OCI-M1 (cell line): ENCODE measurements at regions not wholly inside any gene's neighbourhood (a gene's known extent, or its start where the extent isn't known, plus 50 kb on each side); places are given as distances from the start of the nearest gene placed in this dataset.
"Not testable (repeated sequence)": the region's sequence is repeated elsewhere in the genome, so short reads cannot be mapped to it uniquely, and the experiment has no call there.

Experiments
- DNase-seq: peaks from one replicate; lab custom pipeline; 2025; lab: John Stamatoyannopoulos, UW

DNA sequence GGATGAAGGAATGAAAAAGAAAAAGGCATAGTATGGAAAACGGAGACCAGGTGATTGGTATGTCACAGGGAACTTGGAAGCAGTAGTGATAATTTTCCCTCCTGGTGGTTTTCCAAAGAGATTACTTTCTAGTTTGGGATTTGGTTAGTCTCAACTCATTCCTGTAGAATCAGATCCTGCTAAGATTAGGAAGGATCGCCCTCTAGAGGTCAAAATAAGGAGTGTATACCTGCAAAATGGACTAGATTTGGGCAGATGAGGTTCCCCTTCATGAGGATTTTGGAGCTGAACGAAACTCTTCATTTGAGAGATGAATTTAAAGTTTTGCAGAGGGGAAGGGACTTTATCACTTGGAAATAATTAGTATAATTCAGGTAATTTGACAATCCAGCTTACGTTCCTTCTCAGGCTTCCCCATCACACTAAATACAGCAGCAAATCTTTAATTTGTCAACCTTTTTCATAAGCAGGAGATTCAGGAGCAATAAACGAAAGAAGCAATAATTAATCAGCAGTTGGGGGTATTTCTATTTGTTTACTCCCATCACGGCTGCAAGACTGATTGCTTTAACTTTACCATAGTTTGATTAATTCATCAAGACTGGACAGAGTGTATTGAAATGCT, 65.2 kb downstream of the CCDC195 start:
- DNase-seq = peak; percentile 70

DNA sequence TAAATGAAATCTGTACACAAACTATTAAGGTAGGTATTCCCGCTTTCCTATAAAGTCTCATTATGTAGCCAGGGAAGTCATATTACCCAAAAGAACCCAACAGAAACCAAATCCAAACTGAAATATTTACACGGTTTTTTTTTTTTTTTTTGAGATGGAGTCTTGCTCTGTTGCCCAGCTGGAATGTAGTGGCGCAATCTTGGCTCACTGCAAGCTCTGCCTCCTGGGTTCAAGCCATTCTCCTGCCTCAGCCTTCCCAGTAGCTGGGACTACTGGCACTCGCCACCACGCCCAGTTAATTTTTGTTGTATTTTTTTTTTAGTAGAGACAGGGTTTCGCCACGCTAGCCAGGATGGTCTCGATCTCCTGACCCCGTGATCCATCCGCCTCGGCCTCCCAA, 62.5 kb upstream of the CUL3 start:
- not testable (repeated sequence) for DNase-seq

DNA sequence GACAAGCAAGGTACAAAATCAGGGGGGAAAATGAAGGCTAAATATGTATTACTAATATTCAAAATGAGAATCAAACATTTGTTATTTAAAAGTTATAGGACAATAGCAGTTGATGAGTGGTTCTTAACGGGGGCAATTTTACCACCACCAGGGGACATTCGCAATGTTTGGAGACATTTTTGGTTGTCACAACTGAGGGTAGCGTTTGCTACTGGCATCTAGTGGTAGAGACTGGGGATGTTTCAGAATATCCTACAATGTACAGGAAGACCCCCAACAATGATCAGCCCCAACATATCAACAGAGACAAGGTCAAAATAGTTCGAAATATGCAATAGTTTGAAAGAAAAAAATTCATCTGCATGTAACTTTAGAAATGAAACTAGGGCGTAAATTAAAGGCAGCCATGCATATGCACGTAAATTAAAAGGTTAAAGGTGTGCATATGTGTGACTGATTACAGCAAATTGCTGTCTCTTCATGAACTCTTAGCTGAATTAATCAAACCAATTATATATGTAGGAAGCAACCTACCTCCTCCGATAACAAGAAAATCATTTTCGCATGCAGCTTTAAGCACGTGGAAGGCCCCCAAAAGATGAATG, 61.2 kb upstream of the CUL3 start:
- DNase-seq = peak; percentile 62

DNA sequence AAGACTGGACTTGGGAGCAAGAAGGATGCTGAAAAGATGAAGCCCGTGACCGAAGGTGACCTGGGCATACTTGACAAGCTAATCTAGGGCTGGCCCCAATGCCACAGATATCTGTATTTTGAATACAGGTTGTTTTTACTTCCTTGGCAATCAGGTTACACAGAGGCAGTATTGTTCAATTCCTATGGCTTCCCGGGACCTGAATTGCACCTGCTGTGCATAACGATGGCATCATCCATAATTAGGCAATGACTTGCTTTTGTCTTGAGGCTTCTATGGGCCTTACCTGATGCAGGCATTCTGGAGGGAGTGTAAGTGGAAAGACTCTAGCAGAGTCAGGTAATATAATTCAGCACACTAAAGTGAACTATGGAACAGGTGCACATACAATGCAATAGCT, 60.6 kb upstream of the CUL3 start:
- DNase-seq = no peak

DNA sequence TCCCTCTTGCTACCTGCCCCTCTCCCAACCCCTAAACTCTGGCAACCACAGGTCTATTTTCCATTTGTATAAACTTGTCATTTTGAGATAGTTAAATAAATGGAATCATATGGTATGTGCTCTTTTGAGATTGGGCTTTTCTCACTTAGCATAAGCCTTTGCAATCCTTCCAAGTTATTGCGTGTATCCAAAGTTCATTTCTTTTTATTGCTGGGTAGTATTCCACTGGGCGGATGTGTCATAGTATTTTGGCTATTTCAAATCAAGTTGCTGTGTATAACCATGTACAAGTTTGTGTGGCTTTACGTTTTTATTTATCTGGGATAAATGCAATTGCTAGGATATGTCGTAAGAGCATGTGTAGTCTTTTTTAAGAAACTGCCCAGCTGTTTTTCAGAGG, 55.5 kb upstream of the CUL3 start:
- DNase-seq = no peak

DNA sequence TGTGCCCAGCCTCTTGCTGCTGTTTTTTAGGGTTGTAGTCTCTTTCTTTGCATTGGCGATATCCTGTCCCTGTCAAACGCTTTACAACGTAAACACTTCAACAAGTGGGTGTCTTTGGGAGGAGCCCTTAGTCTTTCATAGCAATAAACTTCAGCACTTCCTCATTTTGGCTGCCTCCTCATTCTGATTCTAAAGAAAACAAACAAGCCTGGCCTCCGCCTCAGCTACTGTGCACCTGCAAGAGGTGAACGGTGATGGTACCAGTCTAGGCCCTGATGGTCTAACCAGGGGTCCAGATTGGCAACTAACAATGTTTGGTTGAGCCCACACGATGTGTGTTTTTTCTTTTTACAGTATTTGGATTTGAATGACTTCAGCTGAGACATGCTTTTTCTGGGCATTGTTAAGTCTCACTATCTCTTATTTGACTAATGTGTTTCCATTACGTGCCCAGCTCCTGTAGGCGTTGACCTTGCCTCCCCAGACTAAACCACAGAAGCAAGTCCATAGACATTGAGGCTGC, 53.2 kb upstream of the CUL3 start:
- DNase-seq = peak; percentile 78
